Activated CD8-positive, alpha-beta memory T cell treated with anti-CD3 and anti-CD28 coated beads for 48 hours (primary cell): ENCODE measurements at regions not wholly inside any gene's neighbourhood (a gene's known extent, or its start where the extent isn't known, plus 50 kb on each side); places are given as distances from the start of the nearest gene placed in this dataset.
"Not testable (repeated sequence)": the region's sequence is repeated elsewhere in the genome, so short reads cannot be mapped to it uniquely, and the experiment has no call there.

Experiments
- DNase-seq, 3 experiments: peaks; one replicate each; pipeline ENCODE4 v3.0.0-alpha.2; 2020; ENCODE audit warnings: low read depth in 2 of 3, low spot score in 2 of 3

DNA sequence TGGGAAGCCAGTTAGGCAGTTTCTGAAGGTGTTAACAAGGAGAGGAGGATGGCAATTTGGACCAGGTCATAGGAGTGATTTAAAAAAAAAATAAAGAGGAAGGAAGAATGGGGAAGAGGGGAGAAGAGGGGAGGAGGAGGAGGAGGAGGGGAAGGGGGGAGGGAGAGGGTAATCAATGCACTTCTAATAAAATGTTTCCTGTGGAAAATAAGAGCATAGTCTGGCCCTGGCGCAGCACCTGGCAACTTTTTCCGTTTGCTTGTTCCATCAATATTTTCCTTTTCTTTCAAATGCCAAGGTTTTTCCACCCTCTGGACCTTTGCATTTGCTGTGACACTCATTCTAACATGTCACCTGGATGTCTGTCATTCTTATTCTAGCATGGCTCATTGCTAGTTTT lies 308.2 kb downstream of the PPP1R3A start:
- no peak for DNase-seq

GRCh38 chr7:113608782-113609181 lies 310.0 kb downstream of the PPP1R3A start:
- DNase-seq = no peak

DNA sequence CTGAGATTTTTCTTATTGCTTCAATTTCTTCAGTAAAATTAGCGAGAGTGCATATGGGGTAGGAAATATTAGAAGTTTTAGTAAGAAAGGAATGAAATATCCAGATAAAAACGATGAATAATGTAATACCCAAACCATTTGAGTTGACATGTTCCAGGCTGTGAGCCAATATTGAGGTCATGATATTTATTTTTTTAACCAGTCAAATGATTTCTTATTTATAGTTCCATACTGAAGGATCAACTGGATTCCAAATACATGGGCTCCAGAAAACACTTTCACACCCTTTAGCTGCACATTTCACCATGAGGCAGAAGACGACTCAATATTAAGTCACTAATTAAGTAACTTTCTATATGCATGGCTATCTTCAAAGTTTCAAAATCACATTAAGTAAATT lies 312.5 kb downstream of the PPP1R3A start:
- no peak for DNase-seq

- DNase-seq = not testable (repeated sequence)
Measured at GRCh38 chr7:113600428-113600827, 318.4 kb downstream of the PPP1R3A start.

GRCh38 chr7:113593455-113593854 lies 325.4 kb downstream of the PPP1R3A start:
- DNase-seq = not testable (repeated sequence)

GRCh38 chr7:113592924-113593323 lies 325.9 kb downstream of the PPP1R3A start:
- not testable (repeated sequence) for DNase-seq

DNA sequence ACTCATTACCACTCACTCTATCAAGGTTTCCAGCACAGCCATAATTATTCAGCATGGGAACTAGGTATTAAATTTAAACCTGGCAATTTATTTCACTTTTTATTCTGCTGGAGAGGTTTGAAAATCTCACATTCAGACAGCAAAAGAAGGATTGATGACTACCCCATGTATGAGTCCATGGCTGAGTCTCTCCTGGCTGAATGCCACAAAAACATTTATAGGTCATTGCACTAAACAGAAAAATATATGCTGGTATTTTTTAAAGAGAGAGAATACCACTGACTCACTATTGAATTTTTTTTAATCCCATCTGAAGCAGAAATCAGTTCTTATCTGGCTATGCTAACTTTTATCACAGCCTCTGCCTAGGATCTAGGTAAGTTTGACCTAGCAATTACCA lies 336.3 kb downstream of the PPP1R3A start:
- DNase-seq = no peak

DNA sequence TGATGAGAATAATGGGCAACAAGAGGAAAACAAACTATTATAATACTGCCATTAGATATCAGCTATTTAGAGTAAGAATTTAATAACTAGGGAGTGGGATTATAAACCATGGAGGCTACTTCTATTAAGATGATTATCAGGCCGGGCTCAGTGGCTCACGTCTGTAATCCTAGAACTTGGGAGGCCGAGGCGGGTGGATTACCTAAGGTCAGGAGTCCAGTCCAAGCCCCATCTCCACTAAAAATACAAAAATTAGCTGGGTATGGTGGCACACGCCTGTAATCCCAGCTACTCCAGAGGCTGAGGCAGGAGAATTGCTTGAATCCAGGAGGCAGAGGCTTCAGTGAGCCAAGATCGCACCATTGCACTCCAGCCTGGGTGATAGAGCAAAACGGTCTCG lies 355.6 kb downstream of the PPP1R3A start:
- not testable (repeated sequence) for DNase-seq

DNA sequence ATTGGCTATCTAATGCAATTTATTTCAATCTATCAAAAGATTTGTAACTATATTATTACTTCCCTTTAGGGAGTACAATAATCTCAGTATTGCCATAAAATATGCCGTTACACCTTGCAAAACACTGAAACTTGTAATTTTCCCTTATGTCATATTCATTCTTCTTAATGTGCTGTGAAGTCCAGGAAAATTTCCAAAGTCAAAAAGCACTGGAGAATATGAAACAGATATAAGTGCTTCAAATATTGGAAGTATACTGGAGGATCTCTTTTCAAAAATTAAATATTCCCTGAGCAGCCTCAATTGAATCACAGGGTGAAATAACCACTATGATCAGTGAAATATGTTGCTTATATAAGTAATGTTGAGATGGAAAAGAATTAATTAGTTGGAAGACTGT lies 356.0 kb downstream of the PPP1R3A start:
- no peak for DNase-seq

DNA sequence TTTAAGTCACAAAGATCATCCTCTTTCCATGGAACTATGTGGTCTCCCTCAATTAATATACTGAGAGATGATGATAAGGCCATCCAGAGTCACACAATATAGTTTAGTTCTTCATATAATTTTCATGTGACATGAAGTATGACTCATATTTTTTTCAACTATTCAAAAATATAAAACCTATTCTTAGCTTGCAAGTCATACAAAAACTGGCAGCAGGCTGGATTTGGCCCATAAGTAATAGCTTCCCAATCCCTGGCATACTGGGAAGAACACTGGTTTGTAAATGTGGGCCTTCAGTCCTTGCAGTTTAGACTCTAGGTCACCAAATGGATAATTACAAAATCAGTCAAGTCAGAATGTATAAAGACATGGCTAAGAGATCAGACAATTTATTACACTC lies 356.6 kb downstream of the PPP1R3A start:
- no peak for DNase-seq

DNA sequence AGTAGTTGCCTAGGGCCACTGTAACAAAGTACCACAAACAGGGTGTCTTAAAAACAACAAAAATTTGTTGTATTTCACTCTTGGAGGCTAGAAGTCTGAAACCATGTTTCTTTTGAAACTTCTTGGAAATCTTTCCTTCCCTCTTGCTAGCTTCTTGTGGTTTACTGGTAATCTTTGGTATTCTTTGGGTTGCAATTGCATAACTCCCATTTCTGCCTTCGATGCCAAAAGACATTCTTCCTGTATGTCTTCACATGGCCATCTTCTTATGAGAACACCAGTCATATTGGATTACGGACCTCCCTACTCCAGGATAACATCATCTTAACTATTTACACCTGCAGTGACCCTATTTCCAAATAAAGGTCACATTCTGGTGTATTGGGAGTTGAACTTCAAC lies 357.4 kb downstream of the PPP1R3A start:
- DNase-seq = no peak

- DNase-seq = no peak
Measured at GRCh38 chr7:113550966-113551365, 367.8 kb downstream of the PPP1R3A start.

DNA sequence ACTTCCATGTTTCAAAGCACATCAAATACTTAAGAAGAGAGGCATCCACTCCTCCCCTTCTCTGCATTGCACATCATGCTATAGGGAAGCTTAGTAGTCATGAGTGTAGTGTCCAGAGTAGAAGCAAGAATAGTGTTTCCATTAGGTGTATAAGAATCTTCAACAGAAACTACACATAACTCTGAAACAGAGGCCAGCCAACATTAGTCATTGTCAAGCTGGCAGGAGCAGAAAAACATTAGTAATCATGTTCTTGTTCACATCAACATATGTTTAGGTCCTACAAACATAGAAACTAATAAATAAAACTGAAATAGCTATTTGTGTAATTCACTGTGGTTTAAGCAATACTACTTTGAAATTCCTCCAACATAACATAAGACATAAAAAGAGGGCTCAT lies 370.2 kb downstream of the PPP1R3A start:
- DNase-seq = no peak

DNA sequence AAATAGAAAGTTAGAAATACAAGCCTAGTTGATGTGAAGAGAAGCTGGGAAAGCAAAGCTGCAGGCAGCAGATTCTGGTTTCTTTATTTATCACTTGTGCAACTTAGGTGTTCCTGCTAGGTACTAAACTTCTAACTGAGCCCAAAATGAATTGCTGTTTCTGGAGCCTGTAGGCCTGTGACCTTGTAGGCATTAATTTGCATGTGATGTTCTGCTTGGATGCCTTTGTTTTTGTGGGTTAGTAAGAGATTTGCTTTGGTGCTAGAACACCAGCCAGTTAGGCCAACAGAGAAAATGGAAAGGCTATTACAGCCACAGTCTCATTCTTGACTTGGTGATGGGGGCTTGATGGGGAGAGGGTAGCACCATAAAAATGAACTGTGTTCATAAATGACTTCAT lies 370.7 kb downstream of the PPP1R3A start:
- no peak for DNase-seq

DNA sequence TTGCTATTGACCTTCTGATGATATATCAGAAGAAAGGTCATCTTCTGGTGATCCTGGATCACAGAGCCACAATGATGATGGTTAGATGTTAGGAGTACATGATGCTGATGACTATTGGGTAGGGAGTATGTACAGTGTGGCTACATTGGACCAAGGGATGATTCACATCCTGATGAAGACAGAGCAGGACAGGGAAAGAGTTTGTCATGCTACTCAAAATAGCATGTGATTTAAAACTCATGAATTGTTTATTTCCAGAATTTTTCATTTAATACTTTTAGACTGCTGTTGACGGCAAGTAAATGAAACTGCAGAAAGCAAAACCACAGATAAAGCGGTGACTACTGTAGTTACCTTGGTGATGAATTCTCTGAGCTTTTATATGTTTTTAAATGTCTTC lies 397.3 kb downstream of the PPP1R3A start:
- DNase-seq = no peak

GRCh38 chr7:113519472-113519871 lies 399.3 kb downstream of the PPP1R3A start:
- no peak for DNase-seq

DNA sequence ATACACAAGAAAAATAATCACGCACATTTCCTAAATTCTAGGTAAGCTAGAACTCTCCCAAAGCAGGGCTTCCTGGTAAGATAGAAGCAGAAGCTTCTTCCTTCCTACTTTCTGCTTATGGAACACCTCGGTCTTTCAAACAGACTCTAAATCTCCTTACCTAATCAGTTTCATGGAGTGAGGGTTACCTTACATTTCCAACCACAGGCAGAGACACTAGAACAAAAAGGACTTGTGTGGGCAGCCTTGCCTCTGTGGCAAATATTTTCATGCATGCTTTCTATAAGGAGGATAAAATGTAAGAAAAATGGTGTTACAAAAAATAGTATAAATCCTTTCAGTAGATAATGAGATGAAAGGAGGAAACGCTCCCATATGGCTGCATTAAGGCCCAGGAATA lies 386.3 kb upstream of the SMIM30 start:
- DNase-seq = no peak

DNA sequence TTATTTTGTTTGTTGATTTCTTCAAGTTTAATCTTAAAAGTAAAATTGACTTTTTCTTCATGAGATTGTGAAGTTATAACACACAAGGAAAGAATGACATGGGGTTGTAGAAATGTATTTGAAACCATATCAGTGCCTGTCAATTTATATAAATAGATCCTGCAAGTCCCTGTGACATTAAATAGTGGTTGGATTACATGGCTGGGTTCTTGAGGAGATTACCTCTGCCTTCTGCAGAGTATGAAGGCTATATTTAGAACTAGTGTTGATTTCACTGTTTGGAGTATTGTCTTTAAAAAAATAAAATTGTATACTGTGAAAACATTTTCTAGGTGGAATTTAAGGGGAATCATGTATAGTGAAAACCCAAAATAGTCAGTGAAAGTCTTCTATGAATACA lies 385.8 kb upstream of the SMIM30 start:
- DNase-seq = no peak

DNA sequence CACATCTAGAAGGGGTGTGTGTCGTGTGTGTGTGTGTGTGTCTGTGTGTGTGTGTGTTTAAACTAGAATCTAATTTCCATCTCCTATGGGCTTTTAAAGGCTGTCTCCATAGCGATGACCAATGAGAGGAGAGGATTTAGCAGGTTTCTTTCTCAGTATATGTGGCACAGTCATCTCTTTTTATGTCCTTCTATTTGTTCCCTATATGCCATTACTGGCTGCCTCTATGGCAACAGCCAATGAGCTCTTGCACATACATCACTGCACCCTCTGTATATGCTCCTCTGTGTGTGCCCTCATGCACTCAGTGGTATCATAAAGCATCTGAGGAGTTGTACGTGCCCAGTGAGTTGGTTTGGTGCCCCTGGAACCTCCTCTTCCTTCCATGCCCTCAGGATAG lies 378.2 kb upstream of the SMIM30 start:
- not testable (repeated sequence) for DNase-seq

DNA sequence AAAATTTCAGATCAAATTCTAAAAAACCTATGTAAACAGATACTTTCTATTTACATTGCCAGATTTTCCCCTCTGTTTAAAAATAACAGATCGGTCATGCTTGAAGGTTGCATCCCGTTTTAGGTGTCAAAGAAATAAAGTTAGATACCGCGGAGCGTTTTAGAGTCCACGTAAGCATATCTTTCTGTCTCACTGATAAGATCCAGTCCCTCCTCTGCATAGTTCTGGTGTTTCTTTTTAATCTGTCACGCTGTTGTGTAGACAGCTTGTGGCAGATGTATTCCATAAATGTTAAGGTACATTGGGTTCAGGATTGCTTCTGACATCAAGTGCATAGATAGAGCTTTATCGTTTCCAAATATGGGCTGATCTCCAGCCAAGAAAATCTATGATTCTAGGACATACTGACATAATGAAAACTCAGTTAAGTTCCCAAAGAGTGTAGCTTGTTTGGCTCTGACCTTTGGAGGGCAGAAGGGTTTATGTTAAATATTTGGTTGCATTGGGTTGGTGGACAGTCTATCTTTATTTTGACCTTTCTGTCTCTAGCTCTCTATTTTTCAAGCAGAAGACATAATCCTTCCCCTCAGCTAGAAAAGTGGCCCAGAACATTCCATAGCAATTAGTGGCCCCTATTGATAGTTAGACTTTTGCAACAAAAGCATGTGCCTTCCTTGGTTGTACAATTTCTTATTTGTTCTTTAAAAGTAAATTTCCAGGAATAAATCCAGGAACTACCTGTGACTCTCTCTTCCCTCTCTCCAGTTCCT lies 376.6 kb upstream of the SMIM30 start:
- not testable (repeated sequence) for DNase-seq

- DNase-seq = no peak
Measured at GRCh38 chr7:113491305-113491704, 373.0 kb upstream of the SMIM30 start.

GRCh38 chr7:113487925-113488731 lies 369.8 kb upstream of the SMIM30 start:
- no peak for DNase-seq

DNA sequence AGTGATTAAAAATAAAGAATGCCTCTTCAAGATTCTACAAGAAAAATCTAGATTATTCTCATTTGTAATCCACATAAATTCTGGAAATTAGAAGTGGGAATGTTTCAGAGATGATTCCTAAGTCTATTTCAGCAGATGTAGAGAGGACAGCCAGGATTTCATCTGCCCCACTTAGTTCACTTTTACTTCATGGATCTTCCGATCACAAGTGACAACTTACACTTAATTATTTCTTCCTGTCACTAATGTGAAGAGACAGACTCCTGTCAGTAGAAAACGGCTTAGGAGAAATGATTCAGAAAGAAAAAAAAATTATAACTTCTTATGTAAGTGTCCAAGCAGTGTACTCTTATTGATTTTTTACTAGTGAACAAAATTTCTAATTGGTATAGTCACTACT lies 368.2 kb upstream of the SMIM30 start:
- no peak for DNase-seq
